IPS-20b (cell line): ENCODE measurements at regions not wholly inside any gene's neighbourhood (a gene's known extent, or its start where the extent isn't known, plus 50 kb on each side); places are given as distances from the start of the nearest gene placed in this dataset.
"Not testable (repeated sequence)": the region's sequence is repeated elsewhere in the genome, so short reads cannot be mapped to it uniquely, and the experiment has no call there.

Experiments used
- H3K27ac ChIP-seq: one replicate; pipeline ENCODE4 v1.5.1; 2013; ENCODE audit warnings: low read length
- H3K27me3 ChIP-seq: 2 replicates; pipeline ENCODE4 v1.6.1; 2013; ENCODE audit warnings: mild to moderate bottlenecking, low read length, inconsistent platforms; ENCODE audit not compliant: insufficient read depth
- H3K36me3 ChIP-seq: 2 replicates; pipeline ENCODE4 v1.6.1; 2013; ENCODE audit warnings: low read depth, mild to moderate bottlenecking, inconsistent platforms, low read length, moderate library complexity; ENCODE audit not compliant: insufficient read depth
- H3K4me1 ChIP-seq: 2 replicates; pipeline ENCODE4 v1.6.1; 2013; ENCODE audit warnings: mild to moderate bottlenecking, control low read depth, inconsistent platforms, low read length, moderate library complexity; ENCODE audit not compliant: insufficient read depth
- H3K4me3 ChIP-seq: 2 replicates; pipeline ENCODE4 v1.5.1; 2013; ENCODE audit warnings: mild to moderate bottlenecking, low read length, inconsistent platforms
- H3K9ac ChIP-seq: 2 replicates; pipeline ENCODE4 v1.6.1; 2013; ENCODE audit warnings: low read depth, mild to moderate bottlenecking, inconsistent platforms, low read length, moderate library complexity
- H3K9me3 ChIP-seq: 2 replicates; pipeline ENCODE4 v1.6.1; 2013; ENCODE audit warnings: mild to moderate bottlenecking, low read depth, low read length, inconsistent platforms; ENCODE audit not compliant: insufficient read depth

GRCh38 chr5:13595978-13596377 lies 348.5 kb downstream of the DNAH5 start:
- no peaks in the 10 kb centered on the region for H3K4me1 ChIP-seq
- no peaks in the 10 kb centered on the region for H3K9me3 ChIP-seq
- no peak overlapping the region for H3K27ac ChIP-seq
- H3K9ac ChIP-seq, result no peak overlapping the region
- H3K27me3 ChIP-seq, result no peaks in the 10 kb centered on the region
- no peaks in the 10 kb centered on the region for H3K36me3 ChIP-seq
- H3K4me3 ChIP-seq, result no peak overlapping the region

GRCh38 chr5:13591621-13592020 lies 352.9 kb downstream of the DNAH5 start:
- no peaks in the 10 kb centered on the region for H3K9me3 ChIP-seq

GRCh38 chr5:13585324-13585723 lies 359.2 kb downstream of the DNAH5 start:
- no peak overlapping the region for H3K27ac ChIP-seq
- H3K4me3 ChIP-seq, result no peak overlapping the region
- no peaks in the 10 kb centered on the region for H3K9me3 ChIP-seq
- no peaks in the 10 kb centered on the region for H3K36me3 ChIP-seq
- H3K9ac ChIP-seq, result no peak overlapping the region
- no peaks in the 10 kb centered on the region for H3K4me1 ChIP-seq
- no peaks in the 10 kb centered on the region for H3K27me3 ChIP-seq

More at GRCh38 chr5:13591621-13592020, 352.9 kb downstream of the DNAH5 start:
- Histone ChIP-seq H3K4me3 (no peak overlapping the region), H3K27me3 (no peaks in the 10 kb centered on the region), H3K9ac (no peak overlapping the region), H3K4me1 (no peaks in the 10 kb centered on the region), H3K36me3 (no peaks in the 10 kb centered on the region), H3K27ac (no peak overlapping the region)

GRCh38 chr5:13581914-13582313 lies 362.6 kb downstream of the DNAH5 start:
- H3K4me3 ChIP-seq, result no peak overlapping the region

GRCh38 chr5:13581132-13581531 lies 363.4 kb downstream of the DNAH5 start:
- Histone ChIP-seq H3K36me3 (no peaks in the 10 kb centered on the region), H3K27ac (no peak overlapping the region), H3K9ac (no peak overlapping the region), H3K4me3 (no peak overlapping the region), H3K27me3 (no peaks in the 10 kb centered on the region), H3K4me1 (no peaks in the 10 kb centered on the region), H3K9me3 (no peaks in the 10 kb centered on the region)

More at GRCh38 chr5:13581914-13582313, 362.6 kb downstream of the DNAH5 start:
- Histone ChIP-seq H3K36me3 (no peaks in the 10 kb centered on the region), H3K9me3 (no peaks in the 10 kb centered on the region), H3K4me1 (no peaks in the 10 kb centered on the region), H3K27me3 (no peaks in the 10 kb centered on the region), H3K27ac (no peak overlapping the region), H3K9ac (no peak overlapping the region)

GRCh38 chr5:13580058-13580457 lies 364.4 kb downstream of the DNAH5 start:
- H3K27ac ChIP-seq, result no peak overlapping the region
- H3K9ac ChIP-seq, result no peak overlapping the region
- H3K9me3 ChIP-seq, result no peaks in the 10 kb centered on the region
- H3K4me3 ChIP-seq, result no peak overlapping the region
- H3K4me1 ChIP-seq, result no peaks in the 10 kb centered on the region
- no peaks in the 10 kb centered on the region for H3K27me3 ChIP-seq
- H3K36me3 ChIP-seq, result no peaks in the 10 kb centered on the region

- H3K9me3 ChIP-seq, H3K9ac ChIP-seq, H3K27ac ChIP-seq, H3K36me3 ChIP-seq, H3K27me3 ChIP-seq, H3K4me3 ChIP-seq, H3K4me1 ChIP-seq: not testable (repeated sequence)
Observed at GRCh38 chr5:13579091-13579490, 365.4 kb downstream of the DNAH5 start.

GRCh38 chr5:13578311-13579039 lies 366.0 kb downstream of the DNAH5 start:
- H3K27me3 ChIP-seq, H3K36me3 ChIP-seq, H3K4me3 ChIP-seq, H3K9ac ChIP-seq, H3K4me1 ChIP-seq, H3K9me3 ChIP-seq, H3K27ac ChIP-seq: not testable (repeated sequence)

GRCh38 chr5:13574574-13574973 lies 369.9 kb downstream of the DNAH5 start:
- Histone ChIP-seq H3K4me3 (no peak overlapping the region), H3K4me1 (no peaks in the 10 kb centered on the region), H3K36me3 (no peaks in the 10 kb centered on the region), H3K9ac (no peak overlapping the region), H3K27me3 (no peaks in the 10 kb centered on the region), H3K27ac (no peak overlapping the region), H3K9me3 (no peaks in the 10 kb centered on the region)

- Histone ChIP-seq H3K36me3 (no peaks in the 10 kb centered on the region), H3K9ac (no peak overlapping the region), H3K4me1 (no peaks in the 10 kb centered on the region), H3K27me3 (no peaks in the 10 kb centered on the region), H3K27ac (no peak overlapping the region), H3K9me3 (no peaks in the 10 kb centered on the region), H3K4me3 (no peak overlapping the region)
Observed at GRCh38 chr5:13572163-13572562, 372.3 kb downstream of the DNAH5 start.

GRCh38 chr5:13569090-13569715 lies 375.3 kb downstream of the DNAH5 start:
- H3K4me1 ChIP-seq, result no peaks in the 10 kb centered on the region
- no peaks in the 10 kb centered on the region for H3K9me3 ChIP-seq
- no peak overlapping the region for H3K4me3 ChIP-seq
- H3K9ac ChIP-seq, result no peak overlapping the region
- H3K27me3 ChIP-seq, result no peaks in the 10 kb centered on the region
- H3K27ac ChIP-seq, result no peak overlapping the region
- no peaks in the 10 kb centered on the region for H3K36me3 ChIP-seq

GRCh38 chr5:13567819-13568218 lies 376.7 kb downstream of the DNAH5 start:
- H3K9ac ChIP-seq, result no peak overlapping the region
- no peaks in the 10 kb centered on the region for H3K36me3 ChIP-seq
- H3K27ac ChIP-seq, result no peak overlapping the region
- no peaks in the 10 kb centered on the region for H3K27me3 ChIP-seq
- no peak overlapping the region for H3K4me3 ChIP-seq
- no peaks in the 10 kb centered on the region for H3K4me1 ChIP-seq
- H3K9me3 ChIP-seq, result no peaks in the 10 kb centered on the region
